Body of pancreas (tissue), 4 donors: ENCODE measurements at regions not wholly inside any gene's neighbourhood (a gene's known extent, or its start where the extent isn't known, plus 50 kb on each side); places are given as distances from the start of the nearest gene placed in this dataset.
A peak's percentile ranks its signal among the peaks of the same experiment; 100 is the strongest.
"Not testable (repeated sequence)": the region's sequence is repeated elsewhere in the genome, so short reads cannot be mapped to it uniquely, and the experiment has no call there.

Experiments
- ATAC-seq: fragments of 150-250 bp; one replicate; pipeline ENCODE4 v1.9.1; 2016
- DNase-seq, 4 donors: peaks; one replicate each; pipeline ENCODE4 v3.0.0-alpha.2; 2019
- H3K27ac ChIP-seq, 4 donors: fragments of 200-600 bp; sonication (generic); 1 replicate in 3 of 4; 2 replicates in 1 of 4; pipeline versions ENCODE4 v1.5.1 to v1.6.1; 2016 to 2019; ENCODE audit warnings: mild to moderate bottlenecking in 1 of 4, mixed read lengths in 1 of 4, moderate library complexity in 1 of 4
- H3K27me3 ChIP-seq, 2 donors: fragments of 200-600 bp; sonication (generic); one replicate each; pipeline ENCODE4 v1.6.0; 2016; ENCODE audit warnings: mild to moderate bottlenecking in 1 of 2
- H3K36me3 ChIP-seq, 2 donors: fragments of 200-600 bp; sonication (generic); replicated peaks in 1 of 2; 2 replicates each; pipeline ENCODE4 v1.5.1; 2016; ENCODE audit warnings: low read depth in 2 of 2; ENCODE audit not compliant: insufficient read depth in 1 of 2
- H3K4me1 ChIP-seq: fragments of 200-600 bp; sonication (generic); one replicate; pipeline ENCODE4 v1.6.0; 2016
- H3K4me3 ChIP-seq, 2 donors: fragments of 200-600 bp; sonication (generic); 1 replicate in 1 of 2; 2 replicates in 1 of 2; pipeline ENCODE4 v1.5.1; 2016 to 2019
- H3K9me3 ChIP-seq, 3 donors: fragments of 200-600 bp; sonication (generic); 1 replicate in 2 of 3; 2 replicates in 1 of 3; pipeline ENCODE4 v1.5.1; 2016
- CTCF ChIP-seq, 7 experiments: fragments of 450-650 bp in 4 of 7; fragments of 200-600 bp in 3 of 7; sonication (generic) in 3 of 7; IDR thresholded peaks; one replicate each; pipeline ENCODE4 v1.5.1; 2016 to 2019; ENCODE audit warnings: antibody characterized with exemption in 7 of 7
- POLR2A ChIP-seq, 3 donors: fragments of 450-650 bp; IDR thresholded peaks; one replicate each; pipeline ENCODE4 v1.6.1; 2016; ENCODE audit warnings: antibody characterized with exemption in 3 of 3, mild to moderate bottlenecking in 2 of 3
- WGBS, 2 donors: methylation state at CpG; one replicate each; pipeline ENCODE4 v1.1.5; 2017; 5-methylcytosine and 5-hydroxymethylcytosine counted together
- intact Hi-C: fragments of 100-400 bp; cut with DNase I; formaldehyde crosslinking; loops from one replicate; pipeline ENCODE4 v1.15.1; 2023

GRCh38 chr11:89545691-89546090 is 54.5 kb upstream of the NOX4 start:
- DNase-seq: no peak
- 42 to 55% methylated on average over 3 of the region's 3 CpGs for WGBS, 2 donors
- no peak for TF ChIP-seq CTCF (IDR thresholded peaks at IDR 0.05)
- TF ChIP-seq POLR2A (IDR thresholded peaks at IDR 0.05): no peak
- intact Hi-C loops: no loop called here
- H3K36me3 ChIP-seq: no peaks in the 10 kb centered on the region
- no peaks in the 10 kb centered on the region for H3K4me1 ChIP-seq
- H3K4me3 ChIP-seq: no peak overlapping the region
- no peaks in the 10 kb centered on the region for H3K9me3 ChIP-seq
- no peak overlapping the region for H3K27ac ChIP-seq
- ATAC-seq: no peak
- no peaks in the 10 kb centered on the region for H3K27me3 ChIP-seq

GRCh38 chr11:89555781-89556180 is 64.6 kb upstream of the NOX4 start:
- H3K4me3 ChIP-seq, H3K9me3 ChIP-seq, intact Hi-C loops, DNase-seq, H3K27me3 ChIP-seq, ATAC-seq, H3K36me3 ChIP-seq, H3K27ac ChIP-seq: not testable (repeated sequence)
- 86 to 97% methylated on average over 1 of the region's 1 CpG for WGBS, 2 donors
- peaks cover 24% of the 10 kb centered on the region for H3K4me1 ChIP-seq

- H3K4me3 ChIP-seq, intact Hi-C loops, H3K27me3 ChIP-seq, H3K36me3 ChIP-seq, H3K9me3 ChIP-seq: not testable (repeated sequence)
- DNase-seq: peak in 2 of 4 donors; percentile 12 to 57
- WGBS, 2 donors: 12 to 13% methylated on average over 3 of the region's 3 CpGs
- Histone ChIP-seq H3K4me1 (peaks cover 24% of the 10 kb centered on the region), H3K27ac (peak overlapping the region in 2 of 4 donors; percentile 45 to 50)
- peak; percentile 99 for ATAC-seq
Measured at GRCh38 chr11:89556731-89557707, 65.8 kb upstream of the NOX4 start.

- DNase-seq, H3K27ac ChIP-seq, H3K4me3 ChIP-seq, ATAC-seq, H3K27me3 ChIP-seq, H3K9me3 ChIP-seq, H3K36me3 ChIP-seq, intact Hi-C loops: not testable (repeated sequence)
- peaks cover 24% of the 10 kb centered on the region for H3K4me1 ChIP-seq
- WGBS, 2 donors: 47% methylated on average over 3 of the region's 3 CpGs
Measured at GRCh38 chr11:89560598-89560997, 69.4 kb upstream of the NOX4 start.

GRCh38 chr11:89562731-89563130 is 71.6 kb upstream of the NOX4 start:
- 90 to 100% methylated on average over 2 of the region's 2 CpGs for WGBS, 2 donors
- H3K27ac ChIP-seq, ATAC-seq, DNase-seq, H3K27me3 ChIP-seq, H3K4me1 ChIP-seq, H3K36me3 ChIP-seq, H3K4me3 ChIP-seq, intact Hi-C loops, H3K9me3 ChIP-seq: not testable (repeated sequence)

- TF ChIP-seq CTCF (IDR thresholded peaks at IDR 0.05) (no peak), POLR2A (IDR thresholded peaks at IDR 0.05) (no peak)
- no peak for DNase-seq
- no peak for ATAC-seq
Measured at GRCh38 chr11:89566972-89567371, 75.8 kb upstream of the NOX4 start.

GRCh38 chr11:89569387-89569786 is 78.2 kb upstream of the NOX4 start:
- H3K27me3 ChIP-seq, DNase-seq, H3K9me3 ChIP-seq, ATAC-seq, H3K36me3 ChIP-seq, H3K27ac ChIP-seq, H3K4me1 ChIP-seq, H3K4me3 ChIP-seq, intact Hi-C loops: not testable (repeated sequence)
- WGBS, 2 donors: 60 to 78% methylated on average over 5 of the region's 5 CpGs

More at GRCh38 chr11:89566972-89567371, 75.8 kb upstream of the NOX4 start:
- no peaks in the 10 kb centered on the region for H3K9me3 ChIP-seq
- no peaks in the 10 kb centered on the region for H3K36me3 ChIP-seq
- no peak overlapping the region for H3K27ac ChIP-seq
- 77 to 97% methylated on average over 4 of the region's 4 CpGs for WGBS, 2 donors
- no peak overlapping the region for H3K4me3 ChIP-seq
- no peaks in the 10 kb centered on the region for H3K27me3 ChIP-seq
- intact Hi-C loops: no loop called here
- no peaks in the 10 kb centered on the region for H3K4me1 ChIP-seq

GRCh38 chr11:89571706-89572105 is 80.5 kb upstream of the NOX4 start:
- intact Hi-C loops, H3K27ac ChIP-seq, H3K4me3 ChIP-seq, H3K27me3 ChIP-seq, H3K36me3 ChIP-seq, H3K9me3 ChIP-seq, H3K4me1 ChIP-seq, ATAC-seq, DNase-seq: not testable (repeated sequence)
- 80 to 88% methylated on average over 2 of the region's 2 CpGs for WGBS, 2 donors

- DNase-seq, H3K27me3 ChIP-seq, H3K27ac ChIP-seq, H3K4me3 ChIP-seq, ATAC-seq, H3K4me1 ChIP-seq, intact Hi-C loops, H3K36me3 ChIP-seq, H3K9me3 ChIP-seq: not testable (repeated sequence)
Measured at GRCh38 chr11:89575846-89576245, 84.7 kb upstream of the NOX4 start.

GRCh38 chr11:89577428-89577827 is 86.3 kb upstream of the NOX4 start:
- H3K27ac ChIP-seq, H3K36me3 ChIP-seq, H3K9me3 ChIP-seq, ATAC-seq, DNase-seq, H3K4me1 ChIP-seq, intact Hi-C loops, H3K4me3 ChIP-seq, H3K27me3 ChIP-seq: not testable (repeated sequence)
- WGBS, 2 donors: 10 to 11% methylated on average over 1 of the region's 1 CpG
